Mucosa of descending colon (tissue), 3 donors: ENCODE measurements at regions not wholly inside any gene's neighbourhood (a gene's known extent, or its start where the extent isn't known, plus 50 kb on each side); places are given as distances from the start of the nearest gene placed in this dataset.
A peak's percentile ranks its signal among the peaks of the same experiment; 100 is the strongest.

Experiments used
- ATAC-seq: fragments of 200-7000 bp; cut with Tn5 transposase; one replicate; pipeline ENCODE4 v1.9.1; 2020; ENCODE audit warnings: mild to moderate bottlenecking, moderate library complexity
- DNase-seq, 3 donors: peaks; one replicate each; pipeline ENCODE4 v3.0.0-alpha.2; 2020
- H3K36me3 ChIP-seq: fragments of 200-600 bp; one replicate; pipeline ENCODE4 v1.8.0; 2021; ENCODE audit warnings: low read depth, mild to moderate bottlenecking
- H3K4me1 ChIP-seq: fragments of 200-600 bp; one replicate; pipeline ENCODE4 v1.8.0; 2021; ENCODE audit warnings: low read depth, mild to moderate bottlenecking
- H3K4me3 ChIP-seq: fragments of 200-600 bp; one replicate; pipeline ENCODE4 v1.8.0; 2021; ENCODE audit warnings: mild to moderate bottlenecking
- H3K9me3 ChIP-seq: fragments of 200-600 bp; one replicate; pipeline ENCODE4 v1.8.0; 2021; ENCODE audit warnings: mild to moderate bottlenecking
- intact Hi-C, 2 donors: fragments of 100-400 bp; cut with DNase I in 1 of 2; cut with micrococcal nuclease in 1 of 2; formaldehyde crosslinking; loops; one replicate each; pipeline versions ENCODE4 v1.11.0 to v1.11.1; 2022; cut with DNase I, micrococcal nuclease
- TF ChIP-seq, protein P1 (sequence below): fragments of 200-600 bp; IDR thresholded peaks from one replicate; pipeline ENCODE4 v1.8.0; 2022; ENCODE audit warnings: antibody characterized with exemption, mild to moderate bottlenecking
- donor health status: DM: no; HTN: no; CAD: no; lungs with moderate emphysema.
- donor health status: DM: no; HTN: no; CAD: no.
- donor health status: DM: no; HTN: yes; CAD: no.

DNA sequence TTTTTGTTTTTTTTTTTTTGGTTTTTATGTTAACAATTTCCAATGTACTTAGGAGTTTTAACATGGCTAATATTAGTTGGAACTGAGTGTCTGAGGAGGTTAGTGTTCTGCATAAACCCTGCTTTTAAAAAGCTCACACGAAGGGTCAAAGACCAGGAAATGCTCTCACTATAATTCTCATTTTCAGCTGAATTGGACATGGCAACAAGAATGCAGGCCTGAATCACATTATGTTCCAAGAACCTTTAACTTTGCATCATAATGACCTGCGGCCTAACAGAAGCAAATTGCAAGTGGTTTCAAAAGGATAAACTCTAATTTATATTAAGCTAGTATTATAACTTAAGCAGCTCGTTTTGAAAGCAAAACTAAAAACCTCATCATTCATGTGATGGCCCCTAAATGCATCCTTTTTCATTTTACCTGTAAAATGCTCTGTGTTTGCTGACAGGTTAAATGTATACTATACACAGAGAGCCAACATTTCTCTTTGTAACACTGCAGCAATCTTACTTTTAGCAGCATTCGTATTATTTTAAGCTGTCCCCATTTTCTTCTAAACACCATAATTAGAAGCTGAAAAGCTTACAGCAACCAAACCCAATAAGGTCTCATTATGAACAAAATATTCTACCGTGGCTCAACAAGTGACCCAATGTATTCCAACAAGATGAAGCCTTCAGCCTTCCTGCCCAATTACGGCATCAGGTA is 242.8 kb upstream of the SP4 start:
- H3K9me3 ChIP-seq: no peaks in the 10 kb centered on the region
- DNase-seq (no peak), ATAC-seq (no peak)
- no peaks in the 10 kb centered on the region for H3K4me1 ChIP-seq
- intact Hi-C loops: no loop called here
- TF ChIP-seq, protein P1, sequence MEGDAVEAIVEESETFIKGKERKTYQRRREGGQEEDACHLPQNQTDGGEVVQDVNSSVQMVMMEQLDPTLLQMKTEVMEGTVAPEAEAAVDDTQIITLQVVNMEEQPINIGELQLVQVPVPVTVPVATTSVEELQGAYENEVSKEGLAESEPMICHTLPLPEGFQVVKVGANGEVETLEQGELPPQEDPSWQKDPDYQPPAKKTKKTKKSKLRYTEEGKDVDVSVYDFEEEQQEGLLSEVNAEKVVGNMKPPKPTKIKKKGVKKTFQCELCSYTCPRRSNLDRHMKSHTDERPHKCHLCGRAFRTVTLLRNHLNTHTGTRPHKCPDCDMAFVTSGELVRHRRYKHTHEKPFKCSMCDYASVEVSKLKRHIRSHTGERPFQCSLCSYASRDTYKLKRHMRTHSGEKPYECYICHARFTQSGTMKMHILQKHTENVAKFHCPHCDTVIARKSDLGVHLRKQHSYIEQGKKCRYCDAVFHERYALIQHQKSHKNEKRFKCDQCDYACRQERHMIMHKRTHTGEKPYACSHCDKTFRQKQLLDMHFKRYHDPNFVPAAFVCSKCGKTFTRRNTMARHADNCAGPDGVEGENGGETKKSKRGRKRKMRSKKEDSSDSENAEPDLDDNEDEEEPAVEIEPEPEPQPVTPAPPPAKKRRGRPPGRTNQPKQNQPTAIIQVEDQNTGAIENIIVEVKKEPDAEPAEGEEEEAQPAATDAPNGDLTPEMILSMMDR: no peak
- no peaks in the 10 kb centered on the region for H3K36me3 ChIP-seq
- H3K4me3 ChIP-seq: no peak overlapping the region

DNA sequence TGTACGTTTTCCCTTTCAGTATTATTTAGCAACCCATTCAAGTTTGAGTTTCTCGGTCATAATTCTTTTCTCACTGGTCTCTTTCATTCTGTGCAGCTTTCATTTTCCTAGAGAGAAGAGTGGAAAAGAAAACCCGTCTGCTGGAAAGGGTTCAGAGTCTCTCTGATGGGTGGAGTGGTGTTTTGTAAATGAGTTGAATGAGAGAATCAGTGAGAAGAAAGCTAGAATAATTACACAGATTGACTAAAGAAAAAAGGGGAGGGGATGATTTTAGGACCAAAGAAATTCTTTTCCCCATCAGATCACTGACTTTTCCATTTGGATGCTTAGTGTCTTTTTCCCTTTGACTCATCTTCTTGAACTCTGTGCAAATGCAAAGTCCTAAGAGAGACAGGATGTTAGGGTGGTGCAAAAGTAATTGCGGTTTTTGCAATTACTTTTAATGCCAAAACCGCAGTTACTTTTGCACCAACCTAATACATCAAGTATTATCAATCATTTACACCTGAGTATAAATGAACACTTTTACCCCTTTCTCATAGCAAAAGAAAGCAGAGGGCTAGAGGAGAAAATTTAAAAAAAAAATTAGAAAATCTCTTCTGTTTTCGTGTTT is 242.1 kb upstream of the SP4 start:
- ATAC-seq (no peak), DNase-seq (no peak)
- no peaks in the 10 kb centered on the region for H3K36me3 ChIP-seq
- intact Hi-C loops: no loop called here
- no peak overlapping the region for H3K4me3 ChIP-seq
- TF ChIP-seq, protein P1: no peak
- H3K4me1 ChIP-seq: peaks cover under 1% of the 10 kb centered on the region
- H3K9me3 ChIP-seq: no peaks in the 10 kb centered on the region

DNA sequence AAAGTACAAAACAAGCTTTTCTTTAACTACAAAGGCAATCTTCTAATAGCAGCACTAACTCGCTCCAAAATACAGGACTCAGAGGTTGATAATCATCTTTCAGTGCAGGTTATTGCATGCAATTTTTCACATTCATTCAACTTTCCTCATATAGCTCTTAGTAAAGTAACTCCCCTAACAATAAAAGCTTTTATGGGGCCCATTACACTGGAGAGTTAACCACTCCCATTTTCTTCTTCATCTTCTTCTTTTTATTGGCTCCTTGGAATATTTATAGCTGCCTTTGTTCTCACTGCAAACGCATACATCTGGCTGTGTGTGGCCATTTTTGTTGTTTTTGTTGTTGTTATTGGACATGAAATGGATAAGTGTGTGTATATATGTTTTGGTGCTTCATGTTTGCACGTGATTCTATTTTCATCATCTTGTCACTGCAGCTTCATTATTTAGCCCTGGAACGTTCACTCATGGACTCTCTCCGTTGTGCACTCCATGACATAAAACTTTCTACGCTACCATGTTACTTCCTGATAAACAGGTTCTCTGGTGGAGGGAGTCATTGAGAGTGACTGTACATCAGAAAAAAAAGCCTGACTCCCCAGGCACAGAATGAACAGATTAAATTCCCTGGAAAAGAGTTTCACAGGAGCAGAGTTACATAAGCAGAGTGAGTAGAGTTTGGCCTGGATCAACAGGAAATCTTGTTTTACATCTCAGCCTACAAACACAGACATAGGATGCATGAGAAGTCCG is 236.4 kb upstream of the SP4 start:
- Histone ChIP-seq H3K4me3 (no peak overlapping the region), H3K4me1 (peaks cover 8% of the 10 kb centered on the region), H3K36me3 (no peaks in the 10 kb centered on the region), H3K9me3 (no peaks in the 10 kb centered on the region)
- TF ChIP-seq, protein P1: no peak
- intact Hi-C loops: no loop called here
- ATAC-seq (peak; percentile 90), DNase-seq (peak in 1 of 3 donors; percentile 14)

DNA sequence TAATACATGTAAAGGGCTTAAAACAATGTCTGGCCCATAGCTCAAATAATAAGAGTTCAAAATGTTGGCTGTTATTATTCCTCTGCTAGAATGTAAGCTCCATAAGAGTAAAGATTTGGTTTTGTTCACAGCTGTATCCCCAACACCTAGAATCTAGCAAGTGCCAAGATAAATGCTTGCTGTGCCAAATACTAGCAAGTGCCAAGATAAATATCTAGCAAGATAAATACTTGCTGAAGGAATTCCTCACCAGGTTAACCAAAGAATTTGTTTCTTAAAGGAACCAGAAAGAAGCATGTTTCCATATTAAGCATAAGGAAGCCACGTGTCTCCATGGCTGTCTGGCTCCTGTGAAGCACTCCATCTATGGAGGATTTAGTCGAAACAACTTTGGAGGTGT is 235.2 kb upstream of the SP4 start:
- TF ChIP-seq, protein P1: no peak
- Histone ChIP-seq H3K4me1 (peaks cover 8% of the 10 kb centered on the region), H3K4me3 (no peak overlapping the region), H3K9me3 (no peaks in the 10 kb centered on the region), H3K36me3 (no peaks in the 10 kb centered on the region)
- ATAC-seq: peak; percentile 37
- peak in 1 of 3 donors; percentile 32 for DNase-seq
- intact Hi-C loops: no loop called here

DNA sequence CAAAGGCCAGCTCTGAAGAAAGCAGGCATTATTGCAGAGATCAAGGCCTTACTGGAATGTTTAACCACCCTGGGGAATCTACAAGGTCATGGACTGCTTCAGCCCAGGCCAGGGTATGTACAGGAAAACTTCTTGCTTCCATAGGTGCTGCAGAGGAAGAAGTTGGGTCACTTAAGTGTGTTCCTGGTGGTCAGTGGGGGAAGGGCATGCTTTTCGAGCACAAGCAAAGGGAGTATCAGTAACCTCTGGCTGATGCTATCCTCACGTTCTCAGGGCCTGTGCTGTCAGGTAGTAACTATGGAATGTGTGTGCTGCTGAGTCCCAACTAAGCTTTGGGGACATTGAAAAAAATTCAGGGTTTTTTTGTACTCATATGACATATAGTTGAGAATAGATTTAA is 234.0 kb upstream of the SP4 start:
- peaks cover 8% of the 10 kb centered on the region for H3K4me1 ChIP-seq
- no peak overlapping the region for H3K4me3 ChIP-seq
- intact Hi-C loops: no loop called here
- TF ChIP-seq, protein P1: no peak
- no peaks in the 10 kb centered on the region for H3K36me3 ChIP-seq
- ATAC-seq (no peak), DNase-seq (no peak)
- H3K9me3 ChIP-seq: no peaks in the 10 kb centered on the region
